ENCODE measurements at regions not wholly inside any gene's neighbourhood (a gene's known extent, or its start where the extent isn't known, plus 50 kb on each side); places are given as distances from the start of the nearest gene placed in this dataset.

- no peaks in the 10 kb centered on the region for H3K27me3 ChIP-seq (replicated peaks; ENCODE audit: insufficient read depth, low read length)
- no peak overlapping the region for H2AFZ ChIP-seq (ENCODE audit: low read length)
- no peak overlapping the region for H3K4me2 ChIP-seq (ENCODE audit: low read depth, low read length)
- H3K9me3 ChIP-seq (replicated peaks; ENCODE audit: insufficient read depth, low read length), result no peaks in the 10 kb centered on the region
- no peaks in the 10 kb centered on the region for H3K9me2 ChIP-seq (replicated peaks; ENCODE audit: insufficient read depth, low read length)
- H3K27ac ChIP-seq (ENCODE audit: low read length), result no peak overlapping the region
- no peaks in the 10 kb centered on the region for H3K4me1 ChIP-seq (ENCODE audit: low read length)
- no peak for TF ChIP-seq EZH2 (optimal IDR thresholded peaks at IDR 0.05; ENCODE audit: low read depth, low read length)
- TF ChIP-seq EZH2phosphoT487 (IDR thresholded peaks at IDR 0.05; ENCODE audit: low read length), result no peak
- TF ChIP-seq, protein P1, sequence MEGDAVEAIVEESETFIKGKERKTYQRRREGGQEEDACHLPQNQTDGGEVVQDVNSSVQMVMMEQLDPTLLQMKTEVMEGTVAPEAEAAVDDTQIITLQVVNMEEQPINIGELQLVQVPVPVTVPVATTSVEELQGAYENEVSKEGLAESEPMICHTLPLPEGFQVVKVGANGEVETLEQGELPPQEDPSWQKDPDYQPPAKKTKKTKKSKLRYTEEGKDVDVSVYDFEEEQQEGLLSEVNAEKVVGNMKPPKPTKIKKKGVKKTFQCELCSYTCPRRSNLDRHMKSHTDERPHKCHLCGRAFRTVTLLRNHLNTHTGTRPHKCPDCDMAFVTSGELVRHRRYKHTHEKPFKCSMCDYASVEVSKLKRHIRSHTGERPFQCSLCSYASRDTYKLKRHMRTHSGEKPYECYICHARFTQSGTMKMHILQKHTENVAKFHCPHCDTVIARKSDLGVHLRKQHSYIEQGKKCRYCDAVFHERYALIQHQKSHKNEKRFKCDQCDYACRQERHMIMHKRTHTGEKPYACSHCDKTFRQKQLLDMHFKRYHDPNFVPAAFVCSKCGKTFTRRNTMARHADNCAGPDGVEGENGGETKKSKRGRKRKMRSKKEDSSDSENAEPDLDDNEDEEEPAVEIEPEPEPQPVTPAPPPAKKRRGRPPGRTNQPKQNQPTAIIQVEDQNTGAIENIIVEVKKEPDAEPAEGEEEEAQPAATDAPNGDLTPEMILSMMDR (IDR thresholded peaks at IDR 0.05; ENCODE audit: low read length), result no peak
- H3K36me3 ChIP-seq (replicated peaks; ENCODE audit: insufficient read depth, low read length), result no peaks in the 10 kb centered on the region
- H3K4me3 ChIP-seq (ENCODE audit: low read length), result no peak overlapping the region
- DNase-seq, result no peak
- H3K9ac ChIP-seq (ENCODE audit: low read length), result no peak overlapping the region
- H3K79me2 ChIP-seq (ENCODE audit: low read length), result no peaks in the 10 kb centered on the region
- no peaks in the 10 kb centered on the region for H3F3A ChIP-seq (ENCODE audit: insufficient read depth, low read length)
- no peaks in the 10 kb centered on the region for H4K20me1 ChIP-seq (ENCODE audit: insufficient read depth, low read length)
Measured at GRCh38 chrX:112259375-112259774, 176.8 kb upstream of the TRPC5 start.

GRCh38 chrX:112254896-112255295 is 172.3 kb upstream of the TRPC5 start:
- H3K27ac ChIP-seq (ENCODE audit: low read length), result no peak overlapping the region
- no peak overlapping the region for H3K4me2 ChIP-seq (ENCODE audit: low read depth, low read length)
- TF ChIP-seq EZH2phosphoT487 (IDR thresholded peaks at IDR 0.05; ENCODE audit: low read length) (no peak), EZH2 (optimal IDR thresholded peaks at IDR 0.05; ENCODE audit: low read depth, low read length) (no peak)
- TF ChIP-seq, protein P1 (IDR thresholded peaks at IDR 0.05; ENCODE audit: low read length), result no peak
- no peak overlapping the region for H3K9ac ChIP-seq (ENCODE audit: low read length)
- no peaks in the 10 kb centered on the region for H3K27me3 ChIP-seq (replicated peaks; ENCODE audit: insufficient read depth, low read length)
- no peaks in the 10 kb centered on the region for H3K4me1 ChIP-seq (ENCODE audit: low read length)
- no peak overlapping the region for H3K4me3 ChIP-seq (ENCODE audit: low read length)
- H3F3A ChIP-seq (ENCODE audit: insufficient read depth, low read length), result no peaks in the 10 kb centered on the region
- no peaks in the 10 kb centered on the region for H3K9me3 ChIP-seq (replicated peaks; ENCODE audit: insufficient read depth, low read length)
- no peaks in the 10 kb centered on the region for H4K20me1 ChIP-seq (ENCODE audit: insufficient read depth, low read length)
- no peak overlapping the region for H2AFZ ChIP-seq (ENCODE audit: low read length)
- no peak for DNase-seq
- H3K79me2 ChIP-seq (ENCODE audit: low read length), result no peaks in the 10 kb centered on the region
- H3K36me3 ChIP-seq (replicated peaks; ENCODE audit: insufficient read depth, low read length), result no peaks in the 10 kb centered on the region
- no peaks in the 10 kb centered on the region for H3K9me2 ChIP-seq (replicated peaks; ENCODE audit: insufficient read depth, low read length)

- H3K4me1 ChIP-seq (ENCODE audit: low read length), result no peaks in the 10 kb centered on the region
- no peak overlapping the region for H3K27ac ChIP-seq (ENCODE audit: low read length)
- H3K36me3 ChIP-seq (replicated peaks; ENCODE audit: insufficient read depth, low read length), result no peaks in the 10 kb centered on the region
- no peaks in the 10 kb centered on the region for H4K20me1 ChIP-seq (ENCODE audit: insufficient read depth, low read length)
- no peak overlapping the region for H2AFZ ChIP-seq (ENCODE audit: low read length)
- H3K27me3 ChIP-seq (replicated peaks; ENCODE audit: insufficient read depth, low read length), result no peaks in the 10 kb centered on the region
- no peaks in the 10 kb centered on the region for H3K9me3 ChIP-seq (replicated peaks; ENCODE audit: insufficient read depth, low read length)
- H3K4me3 ChIP-seq (ENCODE audit: low read length), result no peak overlapping the region
- H3K9ac ChIP-seq (ENCODE audit: low read length), result no peak overlapping the region
- DNase-seq, result no peak
- H3F3A ChIP-seq (ENCODE audit: insufficient read depth, low read length), result no peaks in the 10 kb centered on the region
- TF ChIP-seq EZH2phosphoT487 (IDR thresholded peaks at IDR 0.05; ENCODE audit: low read length) (no peak), EZH2 (optimal IDR thresholded peaks at IDR 0.05; ENCODE audit: low read depth, low read length) (no peak)
- TF ChIP-seq, protein P1 (IDR thresholded peaks at IDR 0.05; ENCODE audit: low read length), result no peak
- H3K9me2 ChIP-seq (replicated peaks; ENCODE audit: insufficient read depth, low read length), result no peaks in the 10 kb centered on the region
- H3K79me2 ChIP-seq (ENCODE audit: low read length), result no peaks in the 10 kb centered on the region
- no peak overlapping the region for H3K4me2 ChIP-seq (ENCODE audit: low read depth, low read length)
Measured at GRCh38 chrX:112247714-112248113, 165.1 kb upstream of the TRPC5 start.
